Renal pelvis (tissue), 1 donor: ENCODE measurements at regions not wholly inside any gene's neighbourhood (a gene's known extent, or its start where the extent isn't known, plus 50 kb on each side); places are given as distances from the start of the nearest gene placed in this dataset.

Experiments
- DNase-seq: peaks from one replicate; pipeline ENCODE4 v3.0.0-alpha.2; 2013

- no peak for DNase-seq
Observed at GRCh38 chr4:152159773-152160172, 376.1 kb downstream of the FBXW7 start.

DNA sequence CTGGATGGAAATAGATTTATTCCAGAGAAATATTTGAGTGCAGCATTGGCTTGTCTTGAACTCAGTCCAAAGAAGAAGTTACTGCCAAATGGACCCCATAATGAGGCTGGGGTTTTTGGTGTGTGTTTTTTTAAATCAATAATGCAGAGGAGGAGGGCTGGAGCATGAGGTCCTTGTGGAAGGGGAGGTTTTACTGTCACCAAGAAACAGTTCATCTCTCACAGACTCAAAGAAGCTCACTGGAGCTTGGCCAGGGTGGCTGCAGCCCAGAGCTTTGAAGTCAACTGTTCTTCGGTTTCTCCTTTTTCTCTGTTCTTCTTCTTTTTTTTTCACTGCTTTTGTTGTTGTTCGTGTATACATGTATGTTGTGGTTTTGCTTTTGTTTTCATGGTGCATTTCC is 377.7 kb downstream of the FBXW7 start:
- DNase-seq: no peak

DNA sequence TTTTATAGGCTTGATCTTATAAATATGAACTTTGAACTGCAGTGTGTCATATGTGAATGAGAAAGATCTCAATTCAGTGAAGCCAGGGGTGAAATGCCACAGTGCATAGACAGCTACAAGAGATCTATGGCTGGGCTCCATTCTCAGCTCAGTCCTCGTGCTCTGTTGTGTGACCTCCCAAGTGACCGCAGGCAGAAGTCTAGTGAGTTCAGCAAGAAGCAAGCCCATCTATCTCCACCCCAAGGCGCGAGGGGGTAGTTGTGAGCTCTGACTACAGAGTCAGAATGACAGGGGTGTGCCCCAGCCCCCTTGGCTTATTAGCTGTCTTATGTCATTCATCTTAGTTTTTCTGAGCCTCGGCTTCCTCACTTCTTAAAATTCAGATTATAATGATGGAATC is 378.3 kb downstream of the FBXW7 start:
- DNase-seq: no peak

DNA sequence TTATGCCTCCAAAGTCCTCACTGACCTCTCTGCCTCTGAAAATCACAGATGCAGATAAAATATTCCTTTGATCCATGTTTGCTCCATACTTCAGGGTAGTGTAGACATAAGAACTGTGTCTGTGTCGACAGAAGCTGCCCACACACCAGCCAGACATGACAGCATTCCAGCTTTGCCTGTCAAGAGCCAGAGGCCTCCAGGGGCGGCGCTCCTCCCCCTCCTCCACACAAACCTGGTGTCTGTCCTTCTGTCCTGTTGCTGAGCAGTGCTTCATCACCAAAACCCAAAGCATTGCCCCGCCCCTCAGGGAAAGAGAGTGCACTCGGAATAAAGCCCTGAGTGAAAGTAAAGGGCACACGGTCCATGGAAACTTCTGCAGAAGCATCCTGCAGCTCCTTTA is 379.4 kb downstream of the FBXW7 start:
- no peak for DNase-seq

- no peak for DNase-seq
Observed at GRCh38 chr4:152155070-152155469, 380.8 kb downstream of the FBXW7 start.

GRCh38 chr4:152154433-152154832 is 381.5 kb downstream of the FBXW7 start:
- DNase-seq: no peak

GRCh38 chr4:152153476-152154270 is 382.2 kb downstream of the FBXW7 start:
- no peak for DNase-seq

GRCh38 chr4:152150214-152150613 is 385.7 kb downstream of the FBXW7 start:
- DNase-seq: no peak

DNA sequence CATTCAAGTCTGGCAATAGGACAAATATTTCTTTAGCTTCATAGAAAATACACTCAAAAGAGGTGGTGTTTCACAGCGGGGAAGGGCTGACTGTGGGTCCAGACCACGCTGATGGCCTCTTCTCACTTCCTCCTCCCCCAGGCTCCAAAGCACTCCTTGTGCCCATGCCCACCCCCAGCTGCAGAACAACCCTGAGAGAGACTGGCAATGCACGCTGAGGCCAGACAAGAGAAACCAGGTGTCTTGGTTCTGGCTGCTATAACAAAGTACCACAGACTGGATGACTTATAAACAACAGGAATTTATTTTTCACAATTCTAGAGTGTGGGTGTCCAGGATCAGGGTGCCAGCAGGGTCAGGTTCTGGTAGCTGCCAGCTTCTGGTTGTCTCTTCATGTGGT is 386.1 kb downstream of the FBXW7 start:
- no peak for DNase-seq

- DNase-seq: no peak
Observed at GRCh38 chr4:152148057-152148456, 387.2 kb upstream of the GATB start.

- no peak for DNase-seq
Observed at GRCh38 chr4:152146244-152146643, 385.4 kb upstream of the GATB start.

- DNase-seq: no peak
Observed at GRCh38 chr4:152143806-152144205, 383.0 kb upstream of the GATB start.

- DNase-seq: no peak
Observed at GRCh38 chr4:152138451-152138850, 377.6 kb upstream of the GATB start.

GRCh38 chr4:152132776-152133175 is 372.0 kb upstream of the GATB start:
- DNase-seq: no peak

DNA sequence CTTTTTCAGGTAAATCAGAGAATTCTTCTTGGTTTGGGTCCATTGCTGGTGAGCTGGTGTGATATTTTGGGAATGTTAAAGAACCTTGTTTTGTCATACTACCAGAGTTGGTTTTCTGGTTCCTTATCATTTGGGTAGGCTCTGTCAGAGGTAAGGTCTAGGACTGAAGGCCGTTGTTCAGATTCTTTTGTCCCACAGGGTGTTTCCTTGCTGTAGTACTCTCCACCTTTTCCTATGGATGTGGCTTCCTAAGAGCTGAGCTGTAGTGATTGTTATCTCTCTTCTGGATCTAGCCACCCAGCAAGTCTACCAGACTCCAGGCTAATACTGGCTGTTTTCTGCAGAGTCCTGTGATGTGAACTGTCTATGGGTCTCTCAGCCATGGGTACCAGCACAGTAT is 367.5 kb upstream of the GATB start:
- DNase-seq: no peak

DNA sequence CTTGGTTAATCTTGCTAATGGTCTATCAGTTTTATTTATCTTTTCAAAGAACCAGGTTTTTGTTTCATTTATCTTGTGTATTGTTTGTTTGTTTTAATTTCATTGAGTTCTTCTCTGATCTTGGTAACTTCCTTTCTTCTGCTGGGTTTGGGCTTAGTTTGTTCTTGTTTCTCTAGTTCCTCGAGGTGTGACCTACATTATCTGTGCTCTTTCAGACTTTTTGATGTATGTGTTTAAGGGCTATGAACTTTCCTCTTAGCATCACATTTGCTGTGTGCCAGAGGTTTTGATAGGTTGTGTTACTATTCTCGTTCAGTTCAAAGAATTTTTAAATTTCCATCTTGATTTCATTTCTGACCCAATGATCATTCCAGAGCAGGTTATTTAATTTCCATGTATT is 365.4 kb upstream of the GATB start:
- DNase-seq: no peak

DNA sequence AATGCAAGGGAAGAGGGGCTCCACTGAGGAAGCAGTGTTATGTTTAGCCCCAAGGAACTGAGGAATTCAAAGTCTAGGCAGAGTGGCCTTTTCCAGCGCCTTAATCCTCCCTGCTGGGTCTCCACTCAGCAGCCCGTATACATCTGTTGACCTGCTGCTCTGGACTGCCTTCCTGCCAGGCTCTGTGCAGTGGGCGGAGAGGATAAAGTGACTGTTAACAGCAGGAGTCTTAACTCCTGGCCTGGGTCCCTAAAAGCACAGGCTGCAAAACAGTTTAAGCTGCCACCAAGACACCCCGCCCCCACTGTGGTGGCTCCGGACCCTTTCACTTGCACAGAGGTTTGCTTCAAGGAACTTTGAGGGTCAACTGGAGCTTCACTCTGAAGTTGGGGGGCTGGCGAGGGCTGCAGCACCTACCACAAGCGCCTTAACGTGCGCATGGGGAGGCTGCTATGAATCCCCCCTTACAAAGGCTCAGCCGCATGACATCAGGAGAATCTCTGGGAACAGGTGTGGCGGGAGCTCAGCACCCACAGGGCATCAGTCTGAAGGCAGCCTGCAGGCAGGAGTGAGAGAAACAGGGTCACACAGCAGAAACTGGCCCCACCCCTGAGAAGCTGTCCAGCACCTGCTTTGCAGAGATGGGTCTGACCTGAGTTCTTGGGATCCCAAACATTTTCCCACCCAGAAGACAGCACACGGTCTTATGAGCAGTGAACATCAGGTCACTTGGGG is 358.2 kb upstream of the GATB start:
- no peak for DNase-seq

- DNase-seq: no peak
Observed at GRCh38 chr4:152117933-152118507, 357.2 kb upstream of the GATB start.

DNA sequence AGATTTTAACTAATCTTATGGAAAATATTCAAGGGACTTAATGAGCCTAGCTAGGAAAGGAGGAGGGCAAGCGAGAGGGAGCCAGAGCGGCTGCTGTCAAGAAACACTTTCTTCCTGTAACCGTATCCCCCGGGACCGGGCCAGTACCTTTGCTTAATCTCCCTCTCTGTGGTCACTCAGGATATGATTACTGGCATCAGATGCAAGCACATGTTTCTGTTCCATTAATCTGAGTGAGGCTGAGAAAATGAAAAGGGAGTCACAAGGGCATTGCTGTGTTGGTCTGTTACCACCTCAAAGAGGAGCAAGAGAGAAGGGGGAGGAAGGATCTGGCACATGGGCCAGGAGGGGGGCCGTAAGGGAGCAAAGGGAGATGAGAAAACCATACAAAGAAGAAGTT is 356.7 kb upstream of the GATB start:
- DNase-seq: no peak

DNA sequence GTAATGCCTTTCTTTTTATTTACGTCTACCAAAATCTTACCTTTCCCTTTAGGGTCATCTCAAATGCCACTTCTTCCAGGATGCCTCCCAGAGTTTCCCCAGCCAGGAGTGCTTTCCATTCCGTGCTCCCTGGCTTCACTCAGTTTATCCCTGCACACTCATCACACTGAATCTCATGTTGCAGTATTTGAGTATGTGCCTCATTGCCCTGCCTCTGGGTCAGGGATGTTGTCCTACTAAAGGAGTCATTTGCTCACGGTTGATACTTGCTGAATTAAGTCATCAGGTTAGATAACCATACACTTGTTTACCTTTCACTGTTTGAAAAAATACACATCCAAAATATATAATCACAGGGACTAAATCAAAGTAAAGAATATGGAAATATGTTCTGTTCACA is 356.2 kb upstream of the GATB start:
- DNase-seq: no peak

DNA sequence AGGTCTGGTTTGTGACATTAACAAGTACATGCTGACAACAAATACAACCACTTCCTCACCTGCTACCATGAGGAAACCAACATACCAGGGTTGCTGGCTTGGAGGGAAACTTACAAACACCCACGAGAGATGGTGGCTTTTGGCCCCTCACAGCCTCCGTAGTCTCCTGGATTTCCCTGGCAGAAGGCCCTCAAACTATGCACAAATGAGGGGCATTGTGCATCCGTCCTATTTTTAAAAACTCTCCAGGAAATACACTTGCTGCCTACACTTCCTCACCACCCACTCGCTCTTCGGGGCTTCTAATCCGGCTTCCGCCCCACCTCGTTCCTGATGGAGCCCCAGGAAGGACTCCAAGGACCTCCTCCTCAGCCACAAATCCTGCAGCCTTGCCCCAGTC is 355.0 kb upstream of the GATB start:
- DNase-seq: no peak

DNA sequence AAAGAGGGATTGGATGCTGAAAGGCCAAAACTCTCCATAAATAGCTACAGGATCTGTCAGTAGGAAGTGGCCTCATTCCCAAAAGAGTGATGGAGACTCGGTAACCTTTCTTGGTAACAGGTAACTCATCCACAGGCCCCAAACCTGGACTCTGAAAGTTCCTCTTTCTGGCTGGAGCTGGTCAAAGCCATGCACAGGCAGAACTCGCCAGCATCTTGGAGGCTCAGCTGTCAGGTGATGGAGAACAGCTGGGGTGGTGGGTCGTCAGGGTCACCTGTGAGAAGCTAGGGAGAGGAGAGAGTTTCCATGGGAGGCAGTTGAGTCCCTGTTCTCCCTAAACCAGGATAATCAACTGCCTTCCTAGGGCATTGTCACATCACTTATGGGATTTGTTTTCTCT is 354.3 kb upstream of the GATB start:
- no peak for DNase-seq

GRCh38 chr4:152114562-152114961 is 353.8 kb upstream of the GATB start:
- DNase-seq: no peak
